Globus pallidus (tissue), 1 donor: ENCODE measurements at regions not wholly inside any gene's neighbourhood (a gene's known extent, or its start where the extent isn't known, plus 50 kb on each side); places are given as distances from the start of the nearest gene placed in this dataset.

Experiments
- DNase-seq: peaks from one replicate; pipeline ENCODE4 v3.0.0-alpha.2; 2015; ENCODE audit warnings: low spot score

DNA sequence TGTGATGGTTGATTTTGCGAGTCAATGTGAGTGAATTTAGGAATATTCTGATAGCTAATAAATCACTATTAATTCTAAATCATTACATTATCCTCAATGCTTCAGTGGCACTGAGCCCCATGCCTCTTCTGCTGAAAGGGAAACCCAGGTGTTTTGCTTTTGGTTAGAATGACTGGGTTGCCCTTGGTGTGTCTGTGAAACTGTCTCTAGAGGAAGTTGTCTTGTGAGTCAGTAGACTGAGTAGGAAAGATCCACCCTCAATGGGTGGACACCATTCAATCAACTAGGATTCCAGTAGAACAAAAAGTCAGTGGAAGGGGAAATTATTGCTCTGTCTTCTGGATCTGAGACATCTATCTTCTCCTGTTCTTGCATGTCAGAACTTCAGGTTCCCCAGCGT is 472.4 kb downstream of the ANKRD7 start:
- no peak for DNase-seq

DNA sequence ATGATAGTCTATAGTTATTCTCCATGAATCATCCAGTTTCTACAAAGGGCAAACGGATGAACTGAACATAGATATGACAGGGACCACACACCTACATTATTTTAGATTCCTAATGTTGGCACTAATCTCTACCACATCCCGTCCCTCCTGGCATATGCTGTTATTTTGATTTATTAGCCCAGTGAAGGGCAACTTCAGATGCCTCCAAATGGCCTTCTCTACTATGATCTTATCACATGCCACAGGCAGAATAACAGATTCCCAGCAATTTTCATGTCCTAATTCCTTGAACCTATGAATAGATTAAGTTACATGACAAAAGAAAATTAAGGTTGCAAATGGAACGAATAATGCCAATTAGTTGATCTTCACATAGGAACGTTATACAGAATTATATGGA is 474.7 kb downstream of the ANKRD7 start:
- DNase-seq, result no peak

DNA sequence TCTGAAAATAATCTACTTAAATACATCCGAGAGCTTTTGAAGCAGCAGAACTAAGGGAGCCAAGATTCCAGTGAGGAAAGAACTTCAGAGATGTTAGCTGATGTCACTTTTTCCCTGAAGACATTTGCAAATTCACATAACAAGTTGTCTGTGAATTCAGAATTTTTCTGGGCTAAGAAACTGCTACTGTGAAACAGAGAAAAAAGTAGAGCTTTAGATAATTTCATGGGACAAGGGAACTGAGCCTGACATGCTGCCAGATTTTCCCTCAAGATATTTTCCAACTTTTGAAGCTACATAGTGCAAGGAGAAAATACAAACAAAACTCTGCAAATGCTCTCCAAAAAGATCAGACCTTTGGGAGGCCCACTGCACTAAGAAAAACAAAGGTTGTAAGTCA is 484.2 kb downstream of the ANKRD7 start:
- peak; percentile 12 for DNase-seq

DNA sequence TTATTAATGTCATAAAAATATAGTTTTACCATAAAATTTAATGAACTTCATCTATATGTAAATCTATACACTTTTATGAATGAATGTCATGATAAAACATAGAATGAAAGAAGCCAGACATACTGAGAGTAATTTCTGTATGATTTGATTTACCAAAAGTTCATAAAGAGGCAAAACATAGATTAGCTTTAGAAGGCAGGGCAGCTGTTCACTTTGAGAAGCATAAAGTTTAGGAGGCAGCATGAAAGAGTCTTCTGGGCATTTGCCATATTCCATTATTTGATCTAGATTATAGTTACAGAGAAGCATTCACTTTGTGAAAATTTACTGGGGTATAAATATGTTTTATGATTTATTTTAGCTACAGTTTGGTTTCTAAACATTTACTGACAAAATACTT is 487.2 kb downstream of the ANKRD7 start:
- no peak for DNase-seq

DNA sequence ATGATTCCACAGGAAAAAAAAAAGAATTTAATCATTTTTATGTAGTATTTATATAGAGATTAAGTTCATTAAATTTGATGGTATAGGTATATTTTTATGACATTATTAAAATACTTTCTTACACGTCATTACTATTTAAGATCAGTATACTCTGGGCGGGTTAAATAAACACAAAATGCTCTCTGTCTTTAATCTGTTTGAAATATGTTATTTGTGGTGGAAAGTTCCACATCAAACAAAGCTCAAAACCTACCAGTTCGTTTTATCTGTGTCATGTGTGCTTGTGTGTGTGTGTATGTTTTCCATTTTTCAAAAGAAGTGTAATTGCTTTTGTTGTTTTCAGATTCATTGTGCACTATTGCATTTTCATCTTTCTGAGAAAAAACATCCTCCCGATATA is 488.5 kb downstream of the ANKRD7 start:
- no peak for DNase-seq

DNA sequence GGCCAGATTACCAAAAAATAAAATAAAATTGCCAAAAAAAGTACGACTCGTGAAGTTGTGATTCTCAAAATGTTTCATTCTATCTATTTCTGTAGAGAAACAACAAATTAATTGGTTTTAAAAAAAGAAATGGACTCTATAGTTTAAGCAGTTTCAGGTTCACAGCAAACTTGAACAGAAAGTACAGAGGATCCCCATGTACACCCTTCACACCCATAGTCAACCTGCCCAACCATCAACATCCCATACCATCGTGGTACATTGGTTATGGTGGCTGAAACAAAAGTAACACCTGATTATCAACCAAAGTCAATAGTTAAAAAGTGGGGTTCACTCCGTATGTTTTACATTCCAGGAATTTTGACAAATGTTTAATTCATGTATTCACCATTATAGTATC is 496.1 kb downstream of the ANKRD7 start:
- DNase-seq, result no peak

DNA sequence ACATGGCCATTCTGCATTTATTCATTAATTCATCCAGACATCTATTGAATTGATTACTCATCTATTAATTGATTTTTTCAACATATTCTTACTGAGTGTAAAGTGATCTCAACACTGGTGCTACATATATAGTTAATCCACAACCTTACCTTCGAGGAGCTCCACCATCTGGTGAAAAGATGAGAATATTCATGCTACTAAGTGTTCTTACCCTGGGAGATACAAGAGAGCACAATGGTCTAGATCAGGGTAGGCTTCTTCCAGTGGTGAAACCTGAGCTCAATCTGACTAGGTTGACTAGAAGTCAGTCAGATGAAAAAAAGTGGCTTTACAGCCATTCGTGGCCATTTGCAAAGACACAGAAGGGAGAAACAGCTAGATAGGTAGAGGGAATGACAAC is 507.4 kb downstream of the ANKRD7 start:
- no peak for DNase-seq

DNA sequence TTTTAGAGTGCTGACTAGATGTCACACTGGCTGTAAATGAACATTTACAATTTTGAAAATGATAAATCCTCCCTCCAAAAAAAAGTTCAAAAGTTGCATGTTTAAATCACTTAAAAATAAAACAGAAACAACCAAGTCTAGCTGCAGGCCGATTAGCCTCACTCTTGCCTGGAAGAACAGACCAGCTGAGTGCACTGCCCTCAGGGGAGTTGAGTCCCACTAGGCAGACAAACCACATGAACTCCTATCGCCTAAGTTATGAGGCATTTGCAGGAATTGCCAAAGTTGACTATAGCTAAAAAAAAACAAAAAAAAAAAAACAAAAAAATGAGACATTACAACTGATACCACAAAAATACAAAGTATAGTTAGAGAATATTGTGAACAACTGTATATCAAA is 510.0 kb downstream of the ANKRD7 start:
- DNase-seq, result no peak

DNA sequence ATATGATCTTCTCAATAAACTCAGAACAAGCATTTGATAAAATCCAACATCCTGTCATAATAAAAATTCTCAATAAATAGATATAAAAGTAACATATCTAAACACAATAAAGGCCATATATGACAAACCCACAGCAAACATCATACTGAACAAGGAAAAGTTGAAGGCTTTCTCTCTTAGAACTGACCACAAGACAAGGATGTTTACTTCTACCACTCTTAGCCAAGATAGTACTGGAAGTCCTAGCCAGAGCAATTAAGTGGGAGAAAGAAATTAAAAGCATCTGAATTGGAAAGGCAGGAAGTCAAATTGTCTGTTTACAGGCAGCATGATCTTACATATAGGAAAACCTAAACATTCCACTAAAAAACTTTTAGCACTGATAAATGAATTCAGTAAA is 510.9 kb downstream of the ANKRD7 start:
- no peak for DNase-seq

DNA sequence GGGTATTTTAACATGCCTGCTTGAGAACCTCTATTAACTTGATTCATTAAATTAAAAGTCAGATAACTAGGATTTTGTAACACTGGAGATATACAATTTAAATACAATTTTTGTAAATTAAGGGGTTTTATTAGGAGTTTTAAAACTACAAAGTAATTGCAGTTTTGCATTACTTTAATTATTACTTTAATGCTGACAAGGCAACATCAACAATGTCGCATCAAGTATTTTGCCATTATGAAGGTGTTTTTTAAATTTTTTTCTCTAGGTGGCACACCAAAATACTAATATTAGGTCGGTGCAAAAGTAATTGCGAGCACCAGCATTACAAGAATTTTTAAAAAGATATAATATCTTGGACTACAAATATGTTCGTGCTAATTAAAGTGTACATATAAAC is 513.4 kb downstream of the ANKRD7 start:
- DNase-seq, result no peak

DNA sequence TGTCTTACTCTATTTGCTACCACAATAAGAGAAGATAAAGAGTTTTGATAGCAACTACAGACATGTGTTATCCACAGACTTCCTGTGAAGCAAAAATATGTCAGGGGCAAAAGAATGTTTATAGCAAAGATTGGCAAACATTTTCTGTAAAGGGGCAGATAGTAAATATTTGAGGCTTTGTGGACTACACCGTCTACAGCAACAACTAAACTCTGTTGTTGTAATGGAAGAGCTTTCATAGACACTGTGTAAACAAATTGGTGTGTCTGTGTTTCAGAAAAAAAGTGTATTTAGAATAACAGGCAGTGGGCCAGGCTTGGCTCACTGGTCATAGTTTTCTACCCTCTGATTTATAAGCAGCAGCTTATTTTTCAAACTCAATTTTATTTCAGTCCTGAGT is 521.4 kb downstream of the ANKRD7 start:
- no peak for DNase-seq

DNA sequence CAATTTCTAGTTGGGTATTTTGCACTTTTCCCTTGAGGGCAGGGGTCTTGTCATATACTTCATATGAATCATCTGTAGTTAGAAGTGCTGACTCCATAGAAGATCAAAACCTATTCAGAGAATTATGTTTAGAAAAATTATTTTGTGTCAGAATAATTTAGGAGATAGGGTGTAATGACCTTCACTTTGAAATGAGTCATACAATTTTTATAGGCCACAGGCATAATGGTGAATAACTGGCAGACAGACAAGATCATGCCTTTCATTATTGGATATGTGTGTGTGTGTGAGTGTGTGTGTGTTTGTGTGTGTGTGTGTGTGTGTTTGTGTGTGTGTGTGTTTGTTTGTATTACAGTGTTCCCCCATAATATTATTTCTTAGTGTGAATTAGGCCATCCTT is 523.0 kb downstream of the ANKRD7 start:
- no peak for DNase-seq

DNA sequence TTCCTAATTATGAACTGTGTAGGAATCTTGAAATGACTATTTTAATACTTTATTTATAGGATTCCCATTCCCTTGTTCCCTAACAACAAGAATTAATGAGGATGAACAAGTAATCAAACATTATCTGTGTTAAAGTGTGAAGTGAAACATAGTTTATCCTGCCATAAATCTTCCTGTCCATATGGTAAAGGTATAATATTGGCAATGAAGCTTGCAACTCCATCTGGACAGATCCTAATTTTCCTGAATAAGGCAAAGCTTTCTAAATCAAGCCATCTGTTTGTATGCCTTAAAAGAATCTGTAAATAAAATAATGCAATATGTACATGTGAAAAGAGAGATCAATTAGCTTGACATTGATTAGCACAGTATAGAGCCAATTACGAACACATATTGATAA is 529.0 kb downstream of the ANKRD7 start:
- DNase-seq, result no peak

DNA sequence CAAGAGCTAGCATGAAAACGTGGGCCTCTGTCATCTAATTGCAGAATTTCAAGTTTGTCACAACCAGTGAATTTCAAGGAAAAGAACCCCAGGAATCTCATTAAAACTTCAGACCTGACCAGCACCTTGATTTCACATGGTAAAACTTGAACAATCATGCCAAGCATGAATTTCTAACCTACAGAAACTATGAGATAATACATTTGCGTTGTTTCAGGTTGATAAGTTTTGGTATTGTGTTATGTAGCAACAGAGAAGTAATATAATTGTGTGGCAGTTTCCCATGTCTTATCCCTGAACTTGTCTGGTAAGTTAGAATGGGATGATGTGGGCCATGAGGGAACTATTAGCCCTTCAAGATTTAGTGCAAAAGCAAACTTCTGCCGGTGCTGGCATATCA is 530.1 kb downstream of the ANKRD7 start:
- DNase-seq, result no peak

DNA sequence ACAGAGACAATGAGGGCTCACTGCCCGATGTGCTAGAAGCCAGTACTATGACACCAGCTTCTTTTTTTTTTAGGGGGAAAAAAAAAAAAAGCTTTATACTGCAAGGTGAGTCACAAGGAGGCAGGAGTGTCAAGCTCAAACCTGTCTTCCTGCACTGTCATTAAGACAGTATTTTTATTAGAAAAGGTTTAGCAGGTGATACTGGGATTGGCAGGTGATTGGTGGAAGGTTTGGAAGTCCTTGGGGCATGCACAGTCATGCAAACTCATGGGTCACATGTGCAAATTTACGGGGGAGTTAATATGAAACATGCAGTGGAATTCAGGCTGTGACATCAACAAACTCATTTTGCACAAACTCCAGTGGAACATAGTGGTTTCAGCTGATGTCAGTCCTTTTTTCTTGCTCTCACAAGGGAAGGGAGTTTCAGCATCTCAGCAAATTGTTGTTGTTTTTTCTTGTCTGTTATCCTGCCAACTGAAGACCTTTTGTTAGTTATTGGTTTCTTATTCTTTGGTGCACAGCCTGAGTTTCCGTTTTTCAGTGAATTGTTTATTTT is 530.6 kb downstream of the ANKRD7 start:
- no peak for DNase-seq

DNA sequence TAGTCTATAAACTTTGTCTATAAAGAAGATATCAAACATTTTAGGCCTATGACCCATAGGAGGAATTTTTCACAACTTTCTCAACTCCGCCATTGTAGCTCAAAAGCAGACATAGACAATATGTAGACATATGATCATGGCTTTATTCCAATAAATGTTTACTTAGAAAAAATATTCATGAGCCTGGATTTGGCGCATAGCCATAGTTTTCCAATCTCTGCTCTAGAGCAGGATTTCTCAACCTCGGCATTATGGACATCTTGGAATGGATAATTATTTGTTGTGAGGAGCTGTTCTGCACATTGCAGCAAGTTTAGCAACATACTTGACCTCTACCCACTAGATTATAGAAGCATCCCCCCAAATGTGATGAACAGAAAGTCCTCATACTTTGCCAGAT is 532.6 kb downstream of the ANKRD7 start:
- no peak for DNase-seq

DNA sequence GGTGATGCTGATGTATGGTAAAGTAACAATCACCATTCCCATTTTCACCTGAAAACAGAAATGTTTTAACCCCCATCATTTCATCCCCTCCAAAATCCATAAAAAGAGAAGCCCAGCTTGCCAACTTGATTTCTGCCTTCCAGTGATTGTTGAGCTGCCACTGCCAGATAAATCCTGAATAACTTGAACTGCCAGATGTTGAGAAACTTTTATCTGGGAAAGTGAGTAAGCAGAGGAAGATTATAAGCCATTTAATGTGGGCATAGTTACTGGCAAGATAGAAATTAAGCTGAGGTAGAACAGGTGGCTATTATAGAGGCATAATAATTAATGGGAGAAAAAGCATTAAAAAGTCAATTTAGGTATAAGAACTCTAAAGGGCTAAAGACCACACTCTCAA is 534.1 kb downstream of the ANKRD7 start:
- no peak for DNase-seq

DNA sequence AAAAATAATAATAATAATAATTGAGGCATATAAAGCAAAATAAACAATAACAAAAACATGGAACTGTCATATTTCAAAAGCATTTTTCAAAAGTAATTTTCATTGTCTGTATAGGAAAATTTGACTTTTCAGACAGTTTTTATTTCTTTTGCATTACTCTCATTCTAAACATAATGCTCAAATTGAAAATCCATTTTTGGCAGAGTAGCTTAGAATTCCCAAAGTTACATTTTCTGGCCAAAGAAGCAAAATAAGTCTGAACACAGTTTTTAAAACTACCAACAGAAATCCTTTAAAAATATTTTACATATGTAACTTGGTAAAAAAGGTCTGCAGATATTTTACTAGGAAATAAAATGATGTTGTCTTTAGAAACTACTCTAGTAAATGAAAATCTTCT is 535.4 kb downstream of the ANKRD7 start:
- no peak for DNase-seq

DNA sequence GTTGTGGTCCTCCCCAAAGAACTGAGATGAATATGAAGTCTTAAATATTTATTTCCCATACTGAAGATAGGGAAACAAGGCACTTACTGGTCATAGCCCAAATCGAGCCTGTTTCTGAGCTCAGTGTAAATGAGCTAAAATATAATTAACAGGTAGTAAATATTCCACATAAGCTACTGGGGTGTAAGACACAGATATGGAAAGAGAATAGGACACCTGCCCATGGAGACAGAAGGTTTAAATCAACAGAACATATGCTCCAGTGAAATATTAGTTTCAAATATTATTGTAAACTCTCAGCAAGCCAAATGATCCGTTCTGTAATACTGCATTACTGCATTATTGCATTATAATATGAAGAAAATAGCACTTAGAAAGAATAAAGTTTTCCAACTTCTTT is 537.9 kb downstream of the ANKRD7 start:
- no peak for DNase-seq

DNA sequence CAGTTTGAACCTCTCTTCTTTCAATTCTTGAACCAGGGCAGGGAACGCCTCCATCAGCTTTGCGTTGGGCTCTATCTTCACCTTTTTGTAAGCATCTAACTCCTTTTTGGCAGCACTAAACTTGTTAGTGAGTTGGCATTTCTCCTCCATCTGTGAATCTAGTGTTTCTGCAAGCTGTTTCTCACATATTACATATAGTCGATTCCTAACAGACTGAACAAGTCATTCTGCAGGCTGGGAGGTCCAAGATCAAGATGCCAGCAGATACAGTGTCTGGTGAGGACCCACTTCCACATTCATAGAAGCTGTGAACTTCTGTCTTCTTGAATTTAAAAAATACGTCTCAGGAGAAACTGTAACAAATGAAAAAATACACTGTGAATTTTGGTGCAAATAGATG is 539.7 kb downstream of the ANKRD7 start:
- no peak for DNase-seq

DNA sequence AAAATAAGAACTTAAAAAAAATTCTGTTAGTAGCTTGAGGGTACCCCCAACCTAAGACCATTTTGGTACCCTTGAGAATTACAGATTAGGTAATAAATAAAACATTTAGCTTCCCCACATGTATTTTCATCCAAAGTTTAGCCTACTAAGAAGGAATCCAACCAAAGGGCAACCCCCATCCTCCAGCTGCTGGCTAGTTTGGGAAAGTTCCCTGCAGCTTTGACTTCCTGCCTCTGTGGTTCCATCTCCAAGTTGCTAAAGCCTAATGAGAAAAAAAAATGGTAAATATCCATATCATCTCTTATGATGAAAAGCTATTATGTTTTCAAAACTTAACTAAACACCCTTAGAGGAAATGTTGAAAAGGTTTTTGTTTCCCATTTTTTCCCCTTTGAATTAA is 547.2 kb downstream of the ANKRD7 start:
- no peak for DNase-seq

DNA sequence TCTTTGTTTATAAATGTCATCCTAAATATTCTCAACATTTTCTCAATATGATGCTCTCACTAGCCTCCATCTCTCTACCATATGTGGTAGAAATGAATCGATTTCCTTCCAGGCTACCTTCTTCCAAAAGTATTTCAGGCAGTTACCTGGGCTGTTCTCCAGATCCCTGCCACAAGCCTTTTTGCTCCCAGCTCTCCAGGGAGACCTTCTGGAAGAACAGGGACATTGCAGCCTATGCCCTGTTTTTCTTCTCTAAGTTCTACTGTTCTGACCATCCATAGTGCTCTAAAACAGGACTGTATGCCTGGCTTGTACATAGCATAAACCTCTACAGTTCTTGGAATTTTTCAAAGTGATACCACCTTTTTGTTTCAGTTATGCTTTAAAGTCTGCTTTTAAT is 552.8 kb downstream of the ANKRD7 start:
- no peak for DNase-seq

DNA sequence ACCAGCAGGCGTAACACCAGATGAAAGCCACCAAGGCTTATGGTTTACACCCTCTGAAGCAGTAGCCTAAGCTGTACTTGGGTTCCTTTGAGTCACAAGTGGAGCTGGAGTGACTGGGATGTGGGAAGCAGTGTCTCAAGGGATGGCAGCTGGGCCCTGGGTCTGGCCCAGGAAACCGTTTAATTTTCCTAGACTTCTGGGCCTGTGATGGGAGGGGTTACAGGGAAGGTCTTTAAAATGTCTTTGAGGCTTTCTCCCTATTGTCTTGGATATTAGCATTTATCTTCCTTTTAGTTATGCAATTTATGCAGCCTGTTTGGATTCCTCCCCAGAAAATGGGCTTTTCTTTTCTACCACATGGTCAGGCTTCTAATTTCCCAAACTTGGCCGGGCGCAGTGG is 568.2 kb downstream of the ANKRD7 start:
- DNase-seq, result no peak

DNA sequence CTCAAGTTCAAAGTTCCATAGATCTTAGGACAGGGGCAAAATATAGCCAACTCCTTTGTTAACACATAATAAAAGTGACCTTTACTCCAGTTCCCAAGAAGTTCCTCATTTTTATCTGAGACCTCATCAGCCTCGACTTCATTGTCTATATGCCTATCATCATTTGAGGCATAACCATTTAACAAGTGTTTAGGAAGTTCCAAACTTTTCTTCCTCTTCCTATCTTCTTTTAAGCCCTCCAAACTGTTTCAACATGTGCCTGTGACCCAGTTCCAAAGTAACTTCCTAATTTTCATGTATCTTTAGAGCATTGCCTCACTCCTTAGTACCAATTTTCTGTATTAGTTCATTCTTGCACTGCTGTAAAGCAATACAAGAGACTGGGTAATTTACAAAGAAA is 569.1 kb downstream of the ANKRD7 start:
- DNase-seq, result no peak

DNA sequence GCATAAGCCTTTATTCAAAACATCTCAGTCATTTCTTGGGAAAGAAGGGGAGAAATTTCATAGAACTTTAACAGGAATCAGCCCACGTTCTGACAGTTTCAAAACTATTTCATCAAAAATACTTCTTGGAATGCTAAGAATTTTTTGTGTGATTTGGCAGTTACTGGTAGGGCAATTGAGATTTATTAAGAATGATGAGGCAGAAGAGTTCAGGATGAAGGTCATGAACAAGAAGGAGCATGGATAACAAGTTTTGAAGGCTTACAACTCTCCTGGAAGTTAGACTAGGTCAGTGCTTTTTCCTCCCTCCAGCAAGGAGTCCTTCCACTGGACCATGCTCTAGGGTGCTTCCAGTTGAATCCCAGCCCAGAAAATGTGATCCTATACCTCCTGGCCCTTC is 569.9 kb downstream of the ANKRD7 start:
- no peak for DNase-seq
